ENCODE measurements at regions not wholly inside any gene's neighbourhood (a gene's known extent, or its start where the extent isn't known, plus 50 kb on each side); places are given as distances from the start of the nearest gene placed in this dataset.

GRCh38 chr14:71695611-71696350 lies 236.4 kb upstream of the RGS6 start:
- TF ChIP-seq, protein P1, sequence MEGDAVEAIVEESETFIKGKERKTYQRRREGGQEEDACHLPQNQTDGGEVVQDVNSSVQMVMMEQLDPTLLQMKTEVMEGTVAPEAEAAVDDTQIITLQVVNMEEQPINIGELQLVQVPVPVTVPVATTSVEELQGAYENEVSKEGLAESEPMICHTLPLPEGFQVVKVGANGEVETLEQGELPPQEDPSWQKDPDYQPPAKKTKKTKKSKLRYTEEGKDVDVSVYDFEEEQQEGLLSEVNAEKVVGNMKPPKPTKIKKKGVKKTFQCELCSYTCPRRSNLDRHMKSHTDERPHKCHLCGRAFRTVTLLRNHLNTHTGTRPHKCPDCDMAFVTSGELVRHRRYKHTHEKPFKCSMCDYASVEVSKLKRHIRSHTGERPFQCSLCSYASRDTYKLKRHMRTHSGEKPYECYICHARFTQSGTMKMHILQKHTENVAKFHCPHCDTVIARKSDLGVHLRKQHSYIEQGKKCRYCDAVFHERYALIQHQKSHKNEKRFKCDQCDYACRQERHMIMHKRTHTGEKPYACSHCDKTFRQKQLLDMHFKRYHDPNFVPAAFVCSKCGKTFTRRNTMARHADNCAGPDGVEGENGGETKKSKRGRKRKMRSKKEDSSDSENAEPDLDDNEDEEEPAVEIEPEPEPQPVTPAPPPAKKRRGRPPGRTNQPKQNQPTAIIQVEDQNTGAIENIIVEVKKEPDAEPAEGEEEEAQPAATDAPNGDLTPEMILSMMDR (conservative IDR thresholded peaks at IDR 0.05; ENCODE audit: low read depth, low read length), result no peak
- no peak overlapping the region for H3K9ac ChIP-seq
- no peaks in the 10 kb centered on the region for H3K27me3 ChIP-seq (ENCODE audit: insufficient read depth, low read depth)
- H3K27ac ChIP-seq, result no peak overlapping the region
- no peaks in the 10 kb centered on the region for H3K4me1 ChIP-seq (ENCODE audit: low read depth, poor library complexity, severe bottlenecking)
- H3K36me3 ChIP-seq (ENCODE audit: insufficient read depth), result no peaks in the 10 kb centered on the region
- H3K79me2 ChIP-seq (ENCODE audit: insufficient read depth, low read depth), result no peaks in the 10 kb centered on the region
- H3K4me2 ChIP-seq, result no peak overlapping the region
- H3K4me3 ChIP-seq (IDR thresholded peaks at IDR 0.05; ENCODE audit: insufficient read depth, low read depth, low read length), result no peak overlapping the region
- H4K20me1 ChIP-seq (ENCODE audit: insufficient read depth), result no peaks in the 10 kb centered on the region
- H2AFZ ChIP-seq (ENCODE audit: low read depth), result no peak overlapping the region

DNA sequence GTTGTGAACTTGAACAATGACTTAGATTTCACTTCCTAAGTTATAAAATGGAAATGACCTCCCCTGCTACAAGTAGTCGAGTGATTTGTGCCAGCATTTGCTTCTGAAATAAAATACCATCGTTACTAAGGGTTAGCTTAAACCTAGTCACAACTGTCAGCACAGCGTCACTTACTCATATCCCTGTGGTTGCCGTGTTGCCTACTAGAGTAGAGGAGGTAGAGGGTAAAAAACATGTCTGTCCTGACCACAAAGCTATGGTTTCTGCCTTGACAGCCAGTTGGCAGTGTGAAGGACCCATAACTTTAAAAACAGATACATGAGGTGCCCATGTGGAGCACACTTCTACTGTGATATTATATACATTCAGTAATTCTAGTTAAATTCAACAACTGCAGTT lies 234.2 kb upstream of the RGS6 start:
- no peaks in the 10 kb centered on the region for H3K79me2 ChIP-seq (ENCODE audit: insufficient read depth, low read depth)
- no peaks in the 10 kb centered on the region for H3K27me3 ChIP-seq (ENCODE audit: insufficient read depth, low read depth)
- no peak overlapping the region for H3K4me2 ChIP-seq
- no peaks in the 10 kb centered on the region for H3K36me3 ChIP-seq (ENCODE audit: insufficient read depth)
- no peak overlapping the region for H3K9ac ChIP-seq
- no peaks in the 10 kb centered on the region for H3K4me1 ChIP-seq (ENCODE audit: low read depth, poor library complexity, severe bottlenecking)
- no peak overlapping the region for H3K4me3 ChIP-seq (IDR thresholded peaks at IDR 0.05; ENCODE audit: insufficient read depth, low read depth, low read length)
- no peak overlapping the region for H2AFZ ChIP-seq (ENCODE audit: low read depth)
- TF ChIP-seq, protein P1 (conservative IDR thresholded peaks at IDR 0.05; ENCODE audit: low read depth, low read length), result no peak
- H3K27ac ChIP-seq, result no peak overlapping the region
- H4K20me1 ChIP-seq (ENCODE audit: insufficient read depth), result no peaks in the 10 kb centered on the region

- Histone ChIP-seq H3K4me2 (no peak overlapping the region), H3K27ac (no peak overlapping the region), H3K36me3 (ENCODE audit: insufficient read depth) (no peaks in the 10 kb centered on the region), H3K4me3 (IDR thresholded peaks at IDR 0.05; ENCODE audit: insufficient read depth, low read depth, low read length) (no peak overlapping the region), H3K79me2 (ENCODE audit: insufficient read depth, low read depth) (no peaks in the 10 kb centered on the region), H3K4me1 (ENCODE audit: low read depth, poor library complexity, severe bottlenecking) (no peaks in the 10 kb centered on the region), H3K9ac (no peak overlapping the region), H3K27me3 (ENCODE audit: insufficient read depth, low read depth) (no peaks in the 10 kb centered on the region), H4K20me1 (ENCODE audit: insufficient read depth) (no peaks in the 10 kb centered on the region), H2AFZ (ENCODE audit: low read depth) (no peak overlapping the region)
- TF ChIP-seq, protein P1 (conservative IDR thresholded peaks at IDR 0.05; ENCODE audit: low read depth, low read length), result no peak
Observed at GRCh38 chr14:71698673-71699072, 233.6 kb upstream of the RGS6 start.

DNA sequence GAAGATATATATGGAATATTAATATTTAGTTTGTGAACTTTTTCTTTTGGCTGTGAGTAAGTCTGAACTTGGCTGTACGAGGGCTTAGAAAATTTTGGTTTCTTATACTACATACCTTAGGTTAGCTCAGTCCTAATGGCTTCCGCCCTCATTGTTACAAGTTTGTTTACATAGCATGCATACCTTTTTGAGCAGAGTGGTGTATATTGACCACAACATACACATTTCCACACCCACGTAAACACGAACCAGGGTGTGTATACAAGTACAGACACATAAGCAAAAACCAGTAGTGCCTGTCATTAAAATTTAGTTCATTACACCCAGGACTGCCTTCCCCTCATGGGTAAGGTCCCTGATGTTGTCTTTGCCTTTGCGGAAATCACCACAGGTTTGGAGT lies 230.2 kb upstream of the RGS6 start:
- no peak overlapping the region for H3K9ac ChIP-seq
- TF ChIP-seq, protein P1 (conservative IDR thresholded peaks at IDR 0.05; ENCODE audit: low read depth, low read length), result no peak
- no peaks in the 10 kb centered on the region for H4K20me1 ChIP-seq (ENCODE audit: insufficient read depth)
- no peak overlapping the region for H3K4me2 ChIP-seq
- H3K27me3 ChIP-seq (ENCODE audit: insufficient read depth, low read depth), result no peaks in the 10 kb centered on the region
- no peak overlapping the region for H3K4me3 ChIP-seq (IDR thresholded peaks at IDR 0.05; ENCODE audit: insufficient read depth, low read depth, low read length)
- H2AFZ ChIP-seq (ENCODE audit: low read depth), result no peak overlapping the region
- H3K36me3 ChIP-seq (ENCODE audit: insufficient read depth), result no peaks in the 10 kb centered on the region
- no peak overlapping the region for H3K27ac ChIP-seq
- no peaks in the 10 kb centered on the region for H3K79me2 ChIP-seq (ENCODE audit: insufficient read depth, low read depth)
- no peaks in the 10 kb centered on the region for H3K4me1 ChIP-seq (ENCODE audit: low read depth, poor library complexity, severe bottlenecking)
